Hematopoietic multipotent progenitor cell treated with erythropoietin and hydrocortisone succinate and interleukin-3 and kit ligand, for 8 days (in vitro differentiated cells): ENCODE measurements at regions not wholly inside any gene's neighbourhood (a gene's known extent, or its start where the extent isn't known, plus 50 kb on each side); places are given as distances from the start of the nearest gene placed in this dataset.

Source experiments
- DNase-seq: peaks from one replicate; pipeline ENCODE4 v3.0.0-alpha.2; 2015

DNA sequence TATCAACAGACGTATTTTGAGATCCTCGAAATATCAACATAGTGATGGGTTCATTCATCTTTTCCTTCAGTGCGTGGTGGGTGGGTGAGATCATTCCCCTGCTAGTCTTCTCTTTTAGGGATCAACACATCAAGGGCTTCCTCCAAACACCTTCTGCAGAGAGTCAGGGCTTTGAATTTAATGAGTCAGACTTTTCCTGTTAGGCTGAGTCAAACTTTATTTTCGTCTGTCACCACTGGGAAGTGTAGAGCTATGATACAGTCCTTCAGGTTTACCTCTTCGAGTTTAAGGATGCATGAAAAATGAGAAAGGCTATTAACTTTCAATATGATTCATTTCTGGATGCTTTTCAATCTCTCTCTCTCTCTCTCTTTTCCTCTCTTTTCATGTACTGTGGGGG, 189.1 kb downstream of the BMP2 start:
- no peak for DNase-seq

DNA sequence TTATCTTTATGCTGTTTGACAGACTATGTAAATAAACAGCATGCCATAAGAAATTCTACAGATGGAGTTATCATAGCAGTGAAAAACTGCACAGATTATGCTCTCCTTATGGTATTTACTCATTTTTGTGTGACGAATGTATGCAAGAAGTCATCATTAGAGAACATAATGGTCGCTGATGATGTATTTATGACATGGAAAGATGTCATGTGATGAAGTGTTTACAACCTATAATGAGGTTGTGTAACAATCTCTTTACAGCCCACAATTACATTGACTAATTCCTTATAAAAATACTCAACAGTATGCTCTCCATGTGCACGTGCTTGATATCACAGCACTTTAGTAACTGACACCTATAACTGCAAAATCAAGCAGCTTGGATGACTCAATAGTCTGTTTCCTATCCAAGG, 192.4 kb downstream of the BMP2 start:
- DNase-seq = no peak

- no peak for DNase-seq
Measured at GRCh38 chr20:6966721-6967120, 199.2 kb downstream of the BMP2 start.

- DNase-seq = no peak
Measured at GRCh38 chr20:6974838-6975237, 207.4 kb downstream of the BMP2 start.

DNA sequence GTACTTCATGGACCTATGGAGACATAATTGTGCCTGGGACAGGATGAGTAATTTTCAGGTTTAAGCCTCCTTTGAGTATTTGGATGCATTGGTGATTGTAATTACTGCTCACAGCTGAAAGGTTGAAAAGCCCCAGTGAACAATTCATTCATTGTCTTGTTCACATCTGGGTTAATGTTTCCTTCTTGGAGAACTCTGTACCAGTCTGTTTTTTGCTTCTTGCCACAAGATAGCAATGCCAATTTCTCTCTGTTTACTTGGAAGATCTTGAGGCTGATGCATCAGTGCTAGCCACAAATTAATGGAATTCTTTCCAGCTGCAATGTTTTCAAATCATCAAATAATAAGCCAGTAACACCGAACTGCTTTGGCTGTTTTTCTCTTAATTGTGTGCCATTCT, 207.8 kb downstream of the BMP2 start:
- no peak for DNase-seq

GRCh38 chr20:6976106-6976900, 208.8 kb downstream of the BMP2 start:
- DNase-seq = no peak

DNA sequence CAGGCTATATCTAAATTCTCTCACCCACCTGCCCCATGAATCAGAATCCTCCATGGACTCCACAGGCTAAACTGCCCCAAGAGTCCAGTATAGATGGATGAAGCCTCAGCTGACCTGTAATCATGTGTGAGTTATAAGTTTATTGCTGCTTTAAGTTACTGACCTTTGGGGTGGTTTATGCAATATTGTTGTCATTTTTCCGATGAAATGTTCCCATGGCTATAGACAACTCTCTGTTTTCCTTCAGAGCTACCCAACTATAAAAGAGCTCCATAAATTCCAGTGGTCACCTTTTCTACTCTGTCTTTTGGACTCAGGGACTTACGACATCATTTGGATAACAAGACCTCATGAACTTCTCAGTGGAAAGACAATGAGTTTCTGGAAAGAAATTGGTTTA, 212.1 kb downstream of the BMP2 start:
- DNase-seq = no peak

DNA sequence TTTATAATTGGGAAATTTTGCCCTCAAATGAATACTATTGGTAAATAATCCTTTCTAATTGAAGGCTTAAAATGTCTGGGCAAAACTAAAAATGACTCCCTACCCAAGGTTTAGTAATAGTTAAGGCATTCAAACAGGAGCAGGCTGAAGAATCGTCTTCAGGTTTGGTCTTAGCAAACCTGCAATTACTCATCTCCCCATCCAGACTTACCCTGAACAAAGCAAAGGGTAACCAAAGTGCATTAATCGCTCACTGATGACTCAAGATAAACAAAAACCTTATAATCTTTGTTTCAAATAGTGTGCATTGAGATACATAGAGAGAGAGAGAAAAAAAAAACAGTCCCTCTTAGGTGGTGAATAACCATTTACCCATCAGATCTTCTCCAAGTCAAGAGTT, 225.5 kb downstream of the BMP2 start:
- no peak for DNase-seq

DNA sequence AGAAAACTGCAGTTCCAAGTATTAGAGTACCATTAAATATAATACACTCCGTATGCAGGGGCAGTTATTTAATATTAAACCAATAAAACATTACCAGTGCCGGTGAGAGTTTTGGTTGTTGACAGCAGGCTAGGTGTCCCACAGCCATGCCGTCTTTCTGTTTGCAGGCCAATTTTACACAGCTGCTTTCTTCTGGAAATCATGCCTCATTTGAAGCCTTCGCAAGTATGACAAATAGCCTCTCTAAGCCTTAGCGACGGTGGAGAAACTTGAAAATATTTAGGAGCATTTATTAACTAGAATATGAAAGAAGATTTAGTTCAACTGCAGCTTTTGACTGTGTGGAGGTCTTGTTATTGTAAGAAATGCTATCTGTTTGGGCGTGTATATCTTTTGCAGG, 226.0 kb downstream of the BMP2 start:
- DNase-seq = no peak

DNA sequence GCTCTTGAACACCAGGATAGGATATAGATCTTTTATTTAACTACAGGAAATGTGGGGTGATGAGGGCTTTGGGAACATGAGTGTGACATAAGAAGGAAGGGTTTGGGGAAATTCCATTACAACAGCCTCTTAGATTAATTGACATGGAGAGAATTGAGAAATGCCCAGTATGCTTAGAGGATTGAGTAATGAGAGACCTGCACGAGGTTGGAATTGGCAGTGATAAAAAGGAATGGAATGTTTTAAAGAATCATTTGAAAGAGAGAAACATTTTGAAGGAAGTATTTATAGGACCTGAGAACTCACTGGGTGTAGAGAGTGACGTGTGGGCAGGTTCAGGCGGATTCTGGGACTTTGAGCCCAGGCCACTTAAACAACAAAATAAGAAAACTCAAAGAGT, 227.0 kb downstream of the BMP2 start:
- no peak for DNase-seq

DNA sequence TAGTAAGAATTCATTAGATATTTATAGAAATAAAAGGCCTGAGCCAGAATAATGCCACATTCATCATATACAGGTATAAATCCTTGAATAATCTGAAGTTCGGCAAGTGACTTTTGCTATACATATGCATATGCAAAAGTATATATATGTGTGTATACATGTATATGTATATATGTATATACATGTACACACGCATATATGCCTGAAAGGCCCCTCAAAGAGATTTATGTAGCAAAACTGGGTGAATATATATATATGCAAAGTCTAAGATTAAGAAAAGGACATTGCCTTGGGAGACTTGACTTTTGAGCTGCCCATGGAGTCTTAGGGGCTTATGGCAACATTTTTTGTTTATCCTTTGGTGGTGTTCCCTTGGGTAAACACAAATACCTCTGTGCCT, 231.4 kb downstream of the BMP2 start:
- no peak for DNase-seq

- no peak for DNase-seq
Measured at GRCh38 chr20:6999381-6999780, 231.9 kb downstream of the BMP2 start.

DNA sequence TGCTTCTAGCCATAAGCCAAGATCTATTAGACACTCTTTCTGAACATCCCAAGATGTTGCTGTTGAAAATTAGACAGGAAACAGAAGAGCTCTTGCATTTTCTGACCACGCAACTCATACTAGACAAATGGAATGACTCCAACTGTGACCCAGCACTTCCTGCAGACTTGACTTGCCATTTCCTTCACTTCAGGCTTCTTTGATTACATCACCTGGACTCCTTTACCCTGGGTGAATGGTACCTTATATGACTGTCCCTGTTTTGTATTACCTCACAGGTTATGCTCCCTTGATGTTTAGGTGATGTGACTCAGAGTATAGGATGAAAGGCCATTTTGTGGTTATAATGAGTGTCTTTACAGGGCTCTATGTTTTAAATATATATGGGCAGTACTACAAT, 236.1 kb downstream of the BMP2 start:
- no peak for DNase-seq

DNA sequence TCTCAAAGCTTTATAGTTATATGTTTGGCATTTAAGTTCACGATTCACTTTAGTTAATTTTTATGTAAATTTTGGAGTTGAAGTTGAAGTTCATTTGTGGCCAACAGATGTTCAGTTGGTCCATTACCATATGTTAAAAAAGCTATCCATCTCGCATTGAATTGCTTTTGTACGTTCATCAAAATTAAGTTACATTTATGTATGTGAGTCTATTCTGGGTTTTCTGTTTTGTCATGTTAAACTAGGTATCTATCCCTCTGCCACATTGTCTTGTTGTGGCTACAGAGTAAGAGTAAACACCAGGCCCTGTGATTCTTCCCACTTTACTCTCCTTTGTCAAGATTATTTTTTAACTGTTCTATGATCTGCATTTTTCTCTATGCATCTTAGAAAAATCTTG, 237.3 kb downstream of the BMP2 start:
- no peak for DNase-seq

GRCh38 chr20:7010527-7010926, 243.0 kb downstream of the BMP2 start:
- DNase-seq = no peak

DNA sequence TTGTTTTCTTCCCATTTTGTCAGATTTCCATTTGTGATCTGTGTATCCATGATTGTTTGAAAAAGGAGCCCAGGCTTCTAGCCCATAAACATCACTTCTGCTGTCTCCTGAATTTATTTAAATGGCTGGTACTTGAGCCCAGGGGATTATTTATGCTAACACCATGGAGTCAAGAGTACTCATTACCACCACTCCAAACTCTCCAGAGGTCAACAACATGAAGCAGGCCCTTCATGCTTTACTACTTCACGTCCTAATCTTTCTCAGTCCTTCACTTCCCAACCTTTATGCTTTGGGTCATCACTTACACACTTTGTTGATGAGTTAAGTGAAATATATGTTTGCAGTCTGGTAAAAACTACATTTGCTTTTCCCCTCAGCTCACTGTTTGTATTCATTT, 247.8 kb downstream of the BMP2 start:
- DNase-seq = no peak

GRCh38 chr20:7022597-7022996, 255.1 kb downstream of the BMP2 start:
- DNase-seq = no peak

GRCh38 chr20:7025635-7026034, 258.1 kb downstream of the BMP2 start:
- no peak for DNase-seq

DNA sequence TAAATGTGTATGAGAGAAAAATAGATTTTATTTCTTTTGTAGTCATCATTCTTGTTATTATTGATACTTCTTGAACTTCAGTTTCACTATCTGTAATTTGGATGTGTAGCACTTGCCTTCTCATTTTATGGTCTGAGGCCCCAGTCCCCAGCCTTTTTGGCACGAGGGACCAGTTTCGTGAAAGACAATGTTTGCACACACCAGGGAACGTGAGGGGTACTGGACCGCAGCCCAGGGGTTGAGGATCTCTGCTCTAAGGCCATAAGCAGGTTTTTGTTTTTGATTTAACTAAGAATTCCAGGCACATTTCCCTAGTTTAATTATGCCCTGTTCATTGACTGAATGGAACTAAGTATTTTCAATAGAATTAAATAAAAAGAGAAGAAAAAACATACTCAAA, 261.5 kb downstream of the BMP2 start:
- no peak for DNase-seq

GRCh38 chr20:7031222-7031621, 263.7 kb downstream of the BMP2 start:
- no peak for DNase-seq

- no peak for DNase-seq
Measured at GRCh38 chr20:7038029-7038428, 270.5 kb downstream of the BMP2 start.

GRCh38 chr20:7057611-7058010, 290.1 kb downstream of the BMP2 start:
- no peak for DNase-seq

DNA sequence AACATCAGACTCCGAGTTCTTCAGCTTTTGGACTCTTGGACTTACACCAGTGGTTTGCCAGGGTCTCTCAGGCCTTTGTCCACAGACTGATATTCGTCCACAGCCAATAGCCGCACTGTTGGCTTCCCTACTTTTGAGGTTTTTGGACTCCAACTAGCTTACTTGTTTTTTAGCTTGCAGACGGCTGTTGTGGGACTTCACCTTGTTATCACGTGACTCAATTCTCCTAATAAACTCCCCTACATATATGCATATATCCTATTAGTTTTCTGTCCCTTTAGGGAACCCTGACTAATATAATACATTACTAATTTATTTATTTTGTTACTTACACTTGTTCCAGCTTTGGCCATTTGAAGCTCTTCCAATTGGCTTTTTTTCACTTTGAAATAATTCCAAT, 311.3 kb downstream of the BMP2 start:
- DNase-seq = no peak

- DNase-seq = no peak
Measured at GRCh38 chr20:7080472-7080871, 313.0 kb downstream of the BMP2 start.

- no peak for DNase-seq
Measured at GRCh38 chr20:7085467-7085866, 318.0 kb downstream of the BMP2 start.
